ENCODE measurements at regions not wholly inside any gene's neighbourhood (a gene's known extent, or its start where the extent isn't known, plus 50 kb on each side); places are given as distances from the start of the nearest gene placed in this dataset.
A peak's percentile ranks its signal among the peaks of the same experiment; 100 is the strongest.
"Not testable (repeated sequence)": the region's sequence is repeated elsewhere in the genome, so short reads cannot be mapped to it uniquely, and the experiment has no call there.

GRCh38 chr7:136441835-136442234, 426.6 kb upstream of the CHRM2 start:
- TF ChIP-seq MYC (IDR thresholded peaks at IDR 0.05; ENCODE audit: low read depth, low read length) = no peak
- TF ChIP-seq CTCF (IDR thresholded peaks at IDR 0.05; ENCODE audit: low read depth, low read length) = no peak
- TF ChIP-seq MAX (IDR thresholded peaks at IDR 0.05; ENCODE audit: low read depth, low read length) = no peak
- TF ChIP-seq POLR2A (IDR thresholded peaks at IDR 0.05; ENCODE audit: extremely low read depth, insufficient read length) = no peak
- no peak for DNase-seq (ENCODE audit: low read depth)
- no peak overlapping the region for H3K4me3 ChIP-seq (ENCODE audit: low read depth, low read length)

DNA sequence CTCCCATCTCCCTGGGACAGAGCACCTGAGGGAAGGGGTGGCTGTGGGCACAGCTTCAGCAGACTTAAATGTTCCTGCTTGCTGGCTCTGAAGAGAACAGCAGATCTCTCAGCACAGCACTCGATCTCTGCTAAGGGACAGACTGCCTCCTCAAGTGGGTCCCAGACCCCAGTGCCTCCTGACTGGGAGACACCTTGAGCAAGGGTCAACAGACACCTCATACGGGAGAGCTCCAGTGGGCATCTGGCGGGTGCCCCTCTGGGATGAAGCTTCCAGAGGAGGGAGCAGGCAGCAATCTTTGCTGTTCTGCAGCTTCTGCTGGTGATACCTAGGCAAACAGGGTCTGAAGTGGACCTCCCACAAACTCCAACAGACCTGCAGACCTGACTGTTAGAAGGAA, 436.7 kb upstream of the CHRM2 start:
- not testable (repeated sequence) for H3K4me3 ChIP-seq (ENCODE audit: low read depth, low read length); DNase-seq (ENCODE audit: low read depth)

- DNase-seq (ENCODE audit: low read depth) = no peak
- TF ChIP-seq CTCF (IDR thresholded peaks at IDR 0.05; ENCODE audit: low read depth, low read length) (no peak), POLR2A (IDR thresholded peaks at IDR 0.05; ENCODE audit: extremely low read depth, insufficient read length) (no peak), MAX (IDR thresholded peaks at IDR 0.05; ENCODE audit: low read depth, low read length) (no peak), MYC (IDR thresholded peaks at IDR 0.05; ENCODE audit: low read depth, low read length) (no peak)
- no peak overlapping the region for H3K4me3 ChIP-seq (ENCODE audit: low read depth, low read length)
Observed at GRCh38 chr7:136424058-136424457, 444.4 kb upstream of the CHRM2 start.

- H3K4me3 ChIP-seq (ENCODE audit: low read depth, low read length) = not testable (repeated sequence)
Observed at GRCh38 chr7:136419740-136420139, 442.6 kb upstream of the MTPN start.

GRCh38 chr7:136412952-136413351, 435.8 kb upstream of the MTPN start:
- DNase-seq (ENCODE audit: low read depth) = no peak
- TF ChIP-seq MYC (IDR thresholded peaks at IDR 0.05; ENCODE audit: low read depth, low read length) (no peak), CTCF (IDR thresholded peaks at IDR 0.05; ENCODE audit: low read depth, low read length) (no peak), POLR2A (IDR thresholded peaks at IDR 0.05; ENCODE audit: extremely low read depth, insufficient read length) (no peak), MAX (IDR thresholded peaks at IDR 0.05; ENCODE audit: low read depth, low read length) (no peak)
- H3K4me3 ChIP-seq (ENCODE audit: low read depth, low read length) = no peak overlapping the region

More at GRCh38 chr7:136419740-136420139, 442.6 kb upstream of the MTPN start:
- DNase-seq (ENCODE audit: low read depth) = not testable (repeated sequence)

- peak; percentile 72 for DNase-seq (ENCODE audit: low read depth)
- TF ChIP-seq MYC (IDR thresholded peaks at IDR 0.05; ENCODE audit: low read depth, low read length) (no peak), MAX (IDR thresholded peaks at IDR 0.05; ENCODE audit: low read depth, low read length) (no peak), POLR2A (IDR thresholded peaks at IDR 0.05; ENCODE audit: extremely low read depth, insufficient read length) (no peak), CTCF (IDR thresholded peaks at IDR 0.05; ENCODE audit: low read depth, low read length) (peak; percentile 78)
- H3K4me3 ChIP-seq (ENCODE audit: low read depth, low read length) = no peak overlapping the region
Observed at GRCh38 chr7:136405931-136406777, 429.0 kb upstream of the MTPN start.

- DNase-seq (ENCODE audit: low read depth) = no peak
- TF ChIP-seq MAX (IDR thresholded peaks at IDR 0.05; ENCODE audit: low read depth, low read length) = no peak
- H3K4me3 ChIP-seq (ENCODE audit: low read depth, low read length) = no peak overlapping the region
Observed at GRCh38 chr7:136403591-136403990, 426.4 kb upstream of the MTPN start.

Data from NB4 (cell line).